HepG2 (cell line): ENCODE measurements at regions not wholly inside any gene's neighbourhood (a gene's known extent, or its start where the extent isn't known, plus 50 kb on each side); places are given as distances from the start of the nearest gene placed in this dataset.

Experiments used
- ATAC-seq: fragments of 200-7000 bp; cut with Tn5 transposase; 3 replicates; pipeline ENCODE4 v1.9.1; 2020; ENCODE audit warnings: mild to moderate bottlenecking, moderate library complexity
- BruUV-seq: library from RNA; stranded (reverse); fragments of 400-500 nt; replicated peaks from 2 replicates; lab custom pipeline; 2021; lab: Mats Ljungman, UMichigan
- CTCF ChIA-PET: fragments of 300-600 bp; formaldehyde crosslinking; extraction: SDS; loops from one replicate; lab custom pipeline; 2021; ENCODE audit warnings: low total read pairs, inconsistent platforms, low intra/inter-chr PET ratio; lab: Yijun Ruan, JAX
- POLR2A ChIA-PET: fragments of 350-600 bp; sonication (Branson Sonifier 250); formaldehyde crosslinking; loops from one replicate; lab custom pipeline; 2020; ENCODE audit warnings: antibody characterized with exemption, inconsistent platforms; lab: Yijun Ruan, JAX
- DNase-seq: peaks from one replicate; pipeline ENCODE4 v3.0.0-alpha.2; 2015; ENCODE audit warnings: low spot score
- FAIRE-seq: peaks from 3 replicates; lab custom pipeline; 2011; peaks lifted over from hg19 to GRCh38; lab: Jason Lieb, UNC
- H2AFZ ChIP-seq: one replicate; pipeline ENCODE4 v1.6.1; 2011; ENCODE audit warnings: low read length, inconsistent platforms
- H3K27ac ChIP-seq: fragments of 300-600 bp; 3 replicates; pipeline ENCODE4 v1.8.0; 2011; ENCODE audit warnings: mixed run types, mild to moderate bottlenecking, mixed read lengths, low read length, inconsistent platforms; ENCODE audit not compliant: insufficient read depth; ENCODE audit errors: extremely low read length
- H3K27me3 ChIP-seq, 2 experiments: fragments of 200-600 bp in 1 of 2; 2 replicates in 1 of 2; 3 replicates in 1 of 2; pipeline versions ENCODE4 v1.6.0 to v1.8.0; 2011; ENCODE audit warnings: low read length in 2 of 2, mild to moderate bottlenecking in 2 of 2, moderate library complexity in 2 of 2, inconsistent platforms in 1 of 2; ENCODE audit not compliant: insufficient read depth in 2 of 2, control insufficient read depth in 1 of 2
- H3K36me3 ChIP-seq, 2 experiments: fragments of 200-600 bp in 1 of 2; replicated peaks in 1 of 2; 2 replicates in 1 of 2; 3 replicates in 1 of 2; pipeline versions ENCODE4 v1.5.1 to v1.8.0; 2011; ENCODE audit warnings: low read length in 2 of 2, inconsistent platforms in 1 of 2; ENCODE audit not compliant: insufficient read depth in 2 of 2, control insufficient read depth in 1 of 2
- H3K4me1 ChIP-seq: 2 replicates; pipeline ENCODE4 v1.5.1; 2012; ENCODE audit warnings: low read length, inconsistent platforms; ENCODE audit not compliant: insufficient read depth
- H3K4me2 ChIP-seq: 2 replicates; pipeline ENCODE4 v1.6.0; 2011; ENCODE audit warnings: low read depth, low read length, inconsistent platforms
- H3K4me3 ChIP-seq, 3 experiments: fragments of 200-600 bp in 1 of 3; sonication (generic), shearing (Covaris generic) in 1 of 3; replicated peaks in 1 of 3; 2 replicates each; pipeline ENCODE4 v1.5.1; 2011 to 2016; ENCODE audit warnings: low read length in 3 of 3, inconsistent platforms in 2 of 3, low read depth in 2 of 3, mild to moderate bottlenecking in 2 of 3, control low read depth in 1 of 3, mixed read lengths in 1 of 3; ENCODE audit not compliant: insufficient read depth in 1 of 3
- H3K79me2 ChIP-seq: one replicate; pipeline ENCODE4 v1.6.1; 2011; ENCODE audit warnings: low read length, inconsistent platforms; ENCODE audit not compliant: insufficient read depth
- H3K9ac ChIP-seq: 2 replicates; pipeline ENCODE4 v1.6.0; 2011; ENCODE audit warnings: mild to moderate bottlenecking, low read depth, low read length, inconsistent platforms; ENCODE audit not compliant: insufficient read depth
- H3K9me3 ChIP-seq: 2 replicates; pipeline ENCODE4 v1.5.1; 2012; ENCODE audit warnings: mild to moderate bottlenecking, low read length
- H4K20me1 ChIP-seq: 2 replicates; pipeline ENCODE4 v1.6.0; 2011; ENCODE audit warnings: inconsistent platforms, mild to moderate bottlenecking, low read length, moderate library complexity; ENCODE audit not compliant: insufficient read depth
- AHR ChIP-seq: IDR thresholded peaks from 2 replicates; pipeline ENCODE4 v1.6.1; 2018; ENCODE audit warnings: missing genetic modification reagents, missing compliant biosample characterization
- HIVEP1 ChIP-seq: sonication (generic); formaldehyde crosslinking; IDR thresholded peaks from 2 replicates; pipeline ENCODE4 v1.4.0; 2020; ENCODE audit warnings: mild to moderate bottlenecking, missing genetic modification reagents
- NCOA5 ChIP-seq: sonication (generic); formaldehyde crosslinking; IDR thresholded peaks from 2 replicates; pipeline ENCODE4 v1.4.0; 2020; ENCODE audit warnings: missing genetic modification reagents
- SMAD9 ChIP-seq: sonication (generic); formaldehyde crosslinking; IDR thresholded peaks from 2 replicates; pipeline ENCODE4 v1.5.1; 2020; ENCODE audit warnings: mild to moderate bottlenecking, missing genetic modification reagents
- WGBS: methylation state at CpG from one replicate; pipeline ENCODE4 v1.1.6; 2017; ENCODE audit warnings: low lambda C conversion rate; 5-methylcytosine and 5-hydroxymethylcytosine counted together
- in situ Hi-C: cut with HindIII; loops from 2 replicates; pipeline ENCODE4 v1.10.0; 2017; ENCODE audit warnings: low pct_unique_long_range_greater_than_20kb; ENCODE audit not compliant: extremely low pct_ligation_motif_present
- intact Hi-C: fragments of 100-400 bp; cut with micrococcal nuclease; formaldehyde crosslinking; loops from one replicate; pipeline ENCODE4 v1.10.0; 2022; ENCODE audit not compliant: unreplicated experiment
- TF ChIP-seq, protein P1 (sequence below), 2 experiments: IDR thresholded peaks; 2 replicates each; pipeline ENCODE4 v1.6.1; 2011 to 2012; ENCODE audit warnings: low read length in 2 of 2, borderline replicate concordance in 1 of 2, low read depth in 1 of 2, mild to moderate bottlenecking in 1 of 2, moderate library complexity in 1 of 2
- TF ChIP-seq, protein P2 (sequence below): sonication (generic); formaldehyde crosslinking; IDR thresholded peaks from 2 replicates; pipeline ENCODE4 v1.4.0; 2020; ENCODE audit warnings: missing genetic modification reagents
- TF ChIP-seq, protein P3 (sequence below): sonication (generic); formaldehyde crosslinking; conservative IDR thresholded peaks from 2 replicates; pipeline ENCODE4 v1.4.0; 2020; ENCODE audit warnings: missing genetic modification reagents

DNA sequence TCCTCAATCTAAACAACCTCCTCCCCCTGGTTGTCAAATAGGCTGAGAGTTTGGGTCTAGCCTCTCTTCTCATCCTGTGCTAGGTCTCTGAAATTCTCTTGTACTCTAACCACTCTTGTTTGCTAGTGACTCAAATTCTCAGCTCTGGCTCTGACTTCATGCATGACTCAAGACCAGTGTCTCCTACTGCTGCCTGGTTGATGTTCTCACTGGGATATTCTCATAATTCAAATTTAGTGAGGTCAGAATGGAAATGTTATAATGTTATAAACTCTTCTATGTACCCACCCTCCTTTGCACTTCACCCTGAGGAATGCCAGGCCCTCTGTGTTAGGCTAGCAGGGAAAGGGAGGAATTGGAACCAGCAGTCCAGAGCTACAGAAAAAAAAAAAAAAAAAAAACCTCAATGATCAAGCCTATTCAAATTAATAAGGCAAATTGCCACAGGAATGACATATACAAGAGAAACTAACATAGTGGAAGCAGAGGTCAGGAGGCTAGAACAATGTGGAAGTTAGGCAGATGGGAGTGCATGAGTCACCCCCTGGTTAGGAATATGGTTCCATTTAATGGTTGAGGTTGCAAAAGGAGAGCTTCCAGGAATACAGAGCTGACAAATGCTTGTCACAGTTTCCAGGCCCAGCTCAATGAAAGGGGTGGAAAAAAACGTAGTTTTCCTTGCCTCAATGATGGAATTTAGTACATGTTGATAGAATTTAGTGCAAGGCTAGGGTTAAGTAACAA is 459.5 kb downstream of the RMST start:
- no peaks in the 10 kb centered on the region for H4K20me1 ChIP-seq
- intact Hi-C loops: no loop called here
- no peaks in the 10 kb centered on the region for H3K9me3 ChIP-seq
- FAIRE-seq (no peak), DNase-seq (no peak), ATAC-seq (no peak)
- 7% methylated on average over 1 of the region's 1 CpG for WGBS
- no peaks in the 10 kb centered on the region for H3K79me2 ChIP-seq
- no peaks in the 10 kb centered on the region for H3K27me3 ChIP-seq
- no peak overlapping the region for H3K27ac ChIP-seq
- H2AFZ ChIP-seq: no peak overlapping the region
- H3K4me2 ChIP-seq: no peak overlapping the region
- POLR2A ChIA-PET: no interaction called here
- H3K4me1 ChIP-seq: no peaks in the 10 kb centered on the region
- in situ Hi-C loops: no loop called here
- BruUV-seq: no TSS peak
- H3K4me3 ChIP-seq: no peak overlapping the region
- H3K36me3 ChIP-seq: no peaks in the 10 kb centered on the region
- no peak overlapping the region for H3K9ac ChIP-seq
- CTCF ChIA-PET: no interaction called here
- TF ChIP-seq AHR (CRISPR knock-in tag) (no peak), NCOA5 (CRISPR knock-in tag) (no peak), HIVEP1 (CRISPR knock-in tag) (no peak), SMAD9 (CRISPR knock-in tag) (no peak)
- TF ChIP-seq, protein P1, sequence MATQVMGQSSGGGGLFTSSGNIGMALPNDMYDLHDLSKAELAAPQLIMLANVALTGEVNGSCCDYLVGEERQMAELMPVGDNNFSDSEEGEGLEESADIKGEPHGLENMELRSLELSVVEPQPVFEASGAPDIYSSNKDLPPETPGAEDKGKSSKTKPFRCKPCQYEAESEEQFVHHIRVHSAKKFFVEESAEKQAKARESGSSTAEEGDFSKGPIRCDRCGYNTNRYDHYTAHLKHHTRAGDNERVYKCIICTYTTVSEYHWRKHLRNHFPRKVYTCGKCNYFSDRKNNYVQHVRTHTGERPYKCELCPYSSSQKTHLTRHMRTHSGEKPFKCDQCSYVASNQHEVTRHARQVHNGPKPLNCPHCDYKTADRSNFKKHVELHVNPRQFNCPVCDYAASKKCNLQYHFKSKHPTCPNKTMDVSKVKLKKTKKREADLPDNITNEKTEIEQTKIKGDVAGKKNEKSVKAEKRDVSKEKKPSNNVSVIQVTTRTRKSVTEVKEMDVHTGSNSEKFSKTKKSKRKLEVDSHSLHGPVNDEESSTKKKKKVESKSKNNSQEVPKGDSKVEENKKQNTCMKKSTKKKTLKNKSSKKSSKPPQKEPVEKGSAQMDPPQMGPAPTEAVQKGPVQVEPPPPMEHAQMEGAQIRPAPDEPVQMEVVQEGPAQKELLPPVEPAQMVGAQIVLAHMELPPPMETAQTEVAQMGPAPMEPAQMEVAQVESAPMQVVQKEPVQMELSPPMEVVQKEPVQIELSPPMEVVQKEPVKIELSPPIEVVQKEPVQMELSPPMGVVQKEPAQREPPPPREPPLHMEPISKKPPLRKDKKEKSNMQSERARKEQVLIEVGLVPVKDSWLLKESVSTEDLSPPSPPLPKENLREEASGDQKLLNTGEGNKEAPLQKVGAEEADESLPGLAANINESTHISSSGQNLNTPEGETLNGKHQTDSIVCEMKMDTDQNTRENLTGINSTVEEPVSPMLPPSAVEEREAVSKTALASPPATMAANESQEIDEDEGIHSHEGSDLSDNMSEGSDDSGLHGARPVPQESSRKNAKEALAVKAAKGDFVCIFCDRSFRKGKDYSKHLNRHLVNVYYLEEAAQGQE (IDR thresholded peaks at IDR 0.05; ENCODE audit: borderline replicate concordance in 1 of 2, low read depth in 1 of 2, low read length in 2 of 2): no peak
- TF ChIP-seq, protein P2, sequence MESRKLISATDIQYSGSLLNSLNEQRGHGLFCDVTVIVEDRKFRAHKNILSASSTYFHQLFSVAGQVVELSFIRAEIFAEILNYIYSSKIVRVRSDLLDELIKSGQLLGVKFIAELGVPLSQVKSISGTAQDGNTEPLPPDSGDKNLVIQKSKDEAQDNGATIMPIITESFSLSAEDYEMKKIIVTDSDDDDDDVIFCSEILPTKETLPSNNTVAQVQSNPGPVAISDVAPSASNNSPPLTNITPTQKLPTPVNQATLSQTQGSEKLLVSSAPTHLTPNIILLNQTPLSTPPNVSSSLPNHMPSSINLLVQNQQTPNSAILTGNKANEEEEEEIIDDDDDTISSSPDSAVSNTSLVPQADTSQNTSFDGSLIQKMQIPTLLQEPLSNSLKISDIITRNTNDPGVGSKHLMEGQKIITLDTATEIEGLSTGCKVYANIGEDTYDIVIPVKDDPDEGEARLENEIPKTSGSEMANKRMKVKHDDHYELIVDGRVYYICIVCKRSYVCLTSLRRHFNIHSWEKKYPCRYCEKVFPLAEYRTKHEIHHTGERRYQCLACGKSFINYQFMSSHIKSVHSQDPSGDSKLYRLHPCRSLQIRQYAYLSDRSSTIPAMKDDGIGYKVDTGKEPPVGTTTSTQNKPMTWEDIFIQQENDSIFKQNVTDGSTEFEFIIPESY (CRISPR knock-in tag): no peak
- TF ChIP-seq, protein P3, sequence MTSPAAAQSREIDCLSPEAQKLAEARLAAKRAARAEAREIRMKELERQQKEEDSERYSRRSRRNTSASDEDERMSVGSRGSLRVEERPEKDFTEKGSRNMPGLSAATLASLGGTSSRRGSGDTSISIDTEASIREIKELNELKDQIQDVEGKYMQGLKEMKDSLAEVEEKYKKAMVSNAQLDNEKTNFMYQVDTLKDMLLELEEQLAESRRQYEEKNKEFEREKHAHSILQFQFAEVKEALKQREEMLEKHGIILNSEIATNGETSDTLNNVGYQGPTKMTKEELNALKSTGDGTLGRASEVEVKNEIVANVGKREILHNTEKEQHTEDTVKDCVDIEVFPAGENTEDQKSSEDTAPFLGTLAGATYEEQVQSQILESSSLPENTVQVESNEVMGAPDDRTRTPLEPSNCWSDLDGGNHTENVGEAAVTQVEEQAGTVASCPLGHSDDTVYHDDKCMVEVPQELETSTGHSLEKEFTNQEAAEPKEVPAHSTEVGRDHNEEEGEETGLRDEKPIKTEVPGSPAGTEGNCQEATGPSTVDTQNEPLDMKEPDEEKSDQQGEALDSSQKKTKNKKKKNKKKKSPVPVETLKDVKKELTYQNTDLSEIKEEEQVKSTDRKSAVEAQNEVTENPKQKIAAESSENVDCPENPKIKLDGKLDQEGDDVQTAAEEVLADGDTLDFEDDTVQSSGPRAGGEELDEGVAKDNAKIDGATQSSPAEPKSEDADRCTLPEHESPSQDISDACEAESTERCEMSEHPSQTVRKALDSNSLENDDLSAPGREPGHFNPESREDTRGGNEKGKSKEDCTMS (CRISPR knock-in tag): no peak
